ENCODE measurements at regions not wholly inside any gene's neighbourhood (a gene's known extent, or its start where the extent isn't known, plus 50 kb on each side); places are given as distances from the start of the nearest gene placed in this dataset.

DNA sequence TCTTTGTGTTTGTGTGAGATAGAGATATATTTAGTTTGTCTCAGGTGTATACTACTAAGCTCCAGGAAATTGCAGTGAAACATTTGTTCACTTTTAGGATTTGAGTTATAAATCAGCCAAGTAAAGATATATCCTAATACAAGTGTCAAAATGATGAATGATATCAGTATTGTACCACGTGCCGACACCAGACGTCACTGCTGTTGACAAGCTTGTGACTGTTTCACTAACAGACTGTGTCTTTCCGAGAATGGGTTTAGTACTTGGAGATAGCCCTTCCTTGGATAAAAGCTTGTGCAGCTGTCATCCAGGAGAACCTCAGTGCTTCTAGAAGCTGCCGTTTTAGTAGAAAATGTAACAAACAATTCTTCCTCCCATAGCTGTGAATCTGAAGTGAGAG is 343.3 kb downstream of the FBXO8 start:
- no peaks in the 10 kb centered on the region for H3K9me3 ChIP-seq (ENCODE audit: control insufficient read depth in 3 of 3, low read length in 3 of 3)
- no peaks in the 10 kb centered on the region for H3K27me3 ChIP-seq (ENCODE audit: control insufficient read depth in 3 of 3, insufficient read depth in 3 of 3, low read length in 3 of 3)
- no peak overlapping the region for H3K4me3 ChIP-seq (ENCODE audit: low read length in 3 of 3)
- H3K9ac ChIP-seq (ENCODE audit: low read depth in 1 of 3, low read length in 3 of 3): no peak overlapping the region
- no peak overlapping the region for H3K27ac ChIP-seq (ENCODE audit: low read depth, low read length)
- H3K4me1 ChIP-seq (ENCODE audit: control insufficient read depth in 3 of 3, insufficient read depth in 3 of 3, low read length in 3 of 3): no peaks in the 10 kb centered on the region
- H3K36me3 ChIP-seq (ENCODE audit: control insufficient read depth in 3 of 3, insufficient read depth in 3 of 3, low read length in 3 of 3): no peaks in the 10 kb centered on the region

DNA sequence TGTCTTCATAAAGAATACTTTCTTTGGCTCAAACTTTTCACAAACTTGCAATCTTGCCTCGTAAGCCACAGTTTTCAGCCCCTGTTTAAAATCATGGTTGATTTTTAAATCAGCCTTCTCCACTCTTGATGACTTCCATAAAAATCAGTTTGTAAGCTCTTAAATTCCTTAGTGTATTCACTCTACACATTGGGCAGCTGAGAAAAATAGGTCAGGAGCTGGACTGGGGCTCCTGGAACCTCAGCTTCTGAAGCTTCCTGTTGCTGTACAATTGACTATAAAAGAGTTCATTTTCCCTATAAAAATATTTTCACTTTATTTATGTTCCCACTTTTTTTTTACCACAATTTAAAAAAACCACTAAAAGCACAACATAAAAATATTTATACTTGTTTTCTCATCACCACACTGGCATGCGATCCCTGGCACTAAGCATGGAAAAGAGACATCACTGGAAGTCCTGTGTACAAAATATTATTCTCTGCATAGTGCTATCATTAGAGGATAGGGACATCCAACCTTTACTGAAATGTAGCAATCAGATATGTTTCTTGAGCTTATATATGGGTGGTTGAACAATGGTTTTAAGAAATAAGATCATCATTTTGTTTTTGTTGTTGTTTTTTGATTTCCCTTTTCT is 345.7 kb downstream of the FBXO8 start:
- no peak overlapping the region for H3K9ac ChIP-seq (ENCODE audit: low read depth in 1 of 3, low read length in 3 of 3)
- no peak overlapping the region for H3K4me3 ChIP-seq (ENCODE audit: low read length in 3 of 3)
- H3K9me3 ChIP-seq (ENCODE audit: control insufficient read depth in 3 of 3, low read length in 3 of 3): no peaks in the 10 kb centered on the region
- no peaks in the 10 kb centered on the region for H3K4me1 ChIP-seq (ENCODE audit: control insufficient read depth in 3 of 3, insufficient read depth in 3 of 3, low read length in 3 of 3)
- H3K27ac ChIP-seq (ENCODE audit: low read depth, low read length): no peak overlapping the region
- H3K36me3 ChIP-seq (ENCODE audit: control insufficient read depth in 3 of 3, insufficient read depth in 3 of 3, low read length in 3 of 3): no peaks in the 10 kb centered on the region
- H3K27me3 ChIP-seq (ENCODE audit: control insufficient read depth in 3 of 3, insufficient read depth in 3 of 3, low read length in 3 of 3): no peaks in the 10 kb centered on the region

DNA sequence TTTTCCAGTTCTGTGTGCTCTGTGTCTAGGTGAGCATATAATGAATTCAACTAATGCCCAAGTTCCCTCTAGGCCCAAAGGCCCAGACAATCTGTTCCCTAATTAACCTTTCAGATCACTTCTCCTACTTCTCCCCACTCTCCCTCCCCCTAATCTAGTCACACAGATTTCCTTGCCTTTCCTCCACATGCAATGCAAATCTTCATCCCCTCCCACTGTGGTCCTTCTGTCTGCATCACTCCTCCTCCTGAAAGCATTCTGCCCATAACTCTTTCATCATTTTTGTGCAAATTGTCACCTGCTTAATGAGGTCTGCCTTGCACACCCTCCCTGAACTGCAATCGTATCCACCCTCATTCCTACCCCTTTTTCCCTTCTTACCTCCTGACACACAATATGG is 346.6 kb downstream of the FBXO8 start:
- H3K9me3 ChIP-seq (ENCODE audit: control insufficient read depth in 3 of 3, low read length in 3 of 3): no peaks in the 10 kb centered on the region
- no peak overlapping the region for H3K4me3 ChIP-seq (ENCODE audit: low read length in 3 of 3)
- H3K36me3 ChIP-seq (ENCODE audit: control insufficient read depth in 3 of 3, insufficient read depth in 3 of 3, low read length in 3 of 3): no peaks in the 10 kb centered on the region
- no peak overlapping the region for H3K9ac ChIP-seq (ENCODE audit: low read depth in 1 of 3, low read length in 3 of 3)
- H3K27me3 ChIP-seq (ENCODE audit: control insufficient read depth in 3 of 3, insufficient read depth in 3 of 3, low read length in 3 of 3): no peaks in the 10 kb centered on the region
- no peaks in the 10 kb centered on the region for H3K4me1 ChIP-seq (ENCODE audit: control insufficient read depth in 3 of 3, insufficient read depth in 3 of 3, low read length in 3 of 3)
- no peak overlapping the region for H3K27ac ChIP-seq (ENCODE audit: low read depth, low read length)

DNA sequence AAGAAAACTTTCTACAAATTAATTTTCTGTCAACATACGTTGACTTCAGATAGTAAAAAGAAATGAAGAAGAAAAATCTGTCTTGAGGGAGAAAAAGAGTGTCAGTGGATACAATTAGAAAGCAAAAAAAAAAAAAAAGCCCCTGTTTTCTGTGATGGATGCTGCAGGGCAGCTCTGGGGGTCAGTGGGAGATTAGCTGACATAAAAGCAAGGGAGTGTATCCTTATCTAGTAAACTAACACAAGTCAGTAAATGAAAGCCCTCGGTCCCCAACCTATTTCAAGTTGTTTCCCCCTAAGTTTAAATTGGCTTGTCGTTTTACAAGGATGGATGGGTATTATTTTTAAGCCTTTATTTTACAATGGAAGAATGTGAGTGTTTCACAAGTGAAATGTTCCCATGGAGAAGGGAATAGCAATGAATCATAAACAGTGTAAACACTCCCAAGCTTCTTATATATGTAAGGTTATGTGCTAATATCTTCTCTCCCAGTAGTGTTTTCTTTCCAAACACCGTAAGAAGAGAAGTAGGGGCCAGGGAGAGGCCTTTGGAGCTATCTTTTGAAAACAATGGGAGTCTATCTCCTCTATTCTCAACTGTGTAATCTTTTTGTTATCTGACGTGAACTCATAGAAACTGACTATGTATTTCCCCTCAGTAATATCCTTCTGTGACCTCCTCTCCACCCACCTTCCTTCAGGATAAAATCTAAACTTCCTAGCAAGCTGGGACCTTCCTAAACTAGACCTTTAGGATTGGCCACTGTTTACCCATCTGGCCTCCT is 347.7 kb downstream of the FBXO8 start:
- no peak overlapping the region for H3K4me3 ChIP-seq (ENCODE audit: low read length in 3 of 3)
- H3K27ac ChIP-seq (ENCODE audit: low read depth, low read length): no peak overlapping the region
- no peaks in the 10 kb centered on the region for H3K9me3 ChIP-seq (ENCODE audit: control insufficient read depth in 3 of 3, low read length in 3 of 3)
- H3K4me1 ChIP-seq (ENCODE audit: control insufficient read depth in 3 of 3, insufficient read depth in 3 of 3, low read length in 3 of 3): no peaks in the 10 kb centered on the region
- H3K9ac ChIP-seq (ENCODE audit: low read depth in 1 of 3, low read length in 3 of 3): no peak overlapping the region
- no peaks in the 10 kb centered on the region for H3K27me3 ChIP-seq (ENCODE audit: control insufficient read depth in 3 of 3, insufficient read depth in 3 of 3, low read length in 3 of 3)
- H3K36me3 ChIP-seq (ENCODE audit: control insufficient read depth in 3 of 3, insufficient read depth in 3 of 3, low read length in 3 of 3): no peaks in the 10 kb centered on the region

DNA sequence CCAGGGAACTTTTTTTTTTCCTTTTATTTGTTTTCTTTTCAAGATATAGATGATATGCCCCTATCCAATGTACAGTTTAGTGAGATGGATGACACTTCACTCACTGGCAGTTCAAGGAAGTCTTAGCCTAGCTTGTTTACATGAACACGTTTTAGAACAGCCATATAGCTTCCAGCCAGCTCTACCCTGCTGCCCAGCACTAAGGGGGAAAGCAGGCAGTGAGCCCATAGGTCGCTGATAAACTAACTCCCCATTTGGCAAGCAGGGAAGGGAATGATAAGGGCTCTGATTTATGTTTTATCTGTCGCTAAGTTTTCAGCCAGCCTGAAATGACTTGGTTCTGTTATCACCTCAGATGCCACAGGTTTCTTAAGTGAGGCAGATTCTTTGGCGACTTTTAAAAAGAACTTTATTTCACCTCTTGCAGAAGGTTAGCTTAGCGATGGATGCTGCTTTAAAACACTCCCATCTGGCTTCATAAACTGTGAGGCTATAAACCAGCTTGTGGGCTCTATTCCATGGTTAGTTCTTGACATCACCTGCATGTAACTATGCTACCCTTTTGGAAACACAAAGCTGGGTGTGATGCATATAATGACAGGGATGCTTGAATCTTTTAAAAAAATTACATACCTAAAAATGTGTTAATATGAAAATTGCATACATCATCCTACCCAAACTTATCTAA is 348.4 kb downstream of the FBXO8 start:
- Histone ChIP-seq H3K9ac (ENCODE audit: low read depth in 1 of 3, low read length in 3 of 3) (no peak overlapping the region), H3K36me3 (ENCODE audit: control insufficient read depth in 3 of 3, insufficient read depth in 3 of 3, low read length in 3 of 3) (no peaks in the 10 kb centered on the region), H3K27me3 (ENCODE audit: control insufficient read depth in 3 of 3, insufficient read depth in 3 of 3, low read length in 3 of 3) (no peaks in the 10 kb centered on the region), H3K27ac (ENCODE audit: low read depth, low read length) (no peak overlapping the region), H3K4me1 (ENCODE audit: control insufficient read depth in 3 of 3, insufficient read depth in 3 of 3, low read length in 3 of 3) (no peaks in the 10 kb centered on the region), H3K4me3 (ENCODE audit: low read length in 3 of 3) (no peak overlapping the region), H3K9me3 (ENCODE audit: control insufficient read depth in 3 of 3, low read length in 3 of 3) (no peaks in the 10 kb centered on the region)

DNA sequence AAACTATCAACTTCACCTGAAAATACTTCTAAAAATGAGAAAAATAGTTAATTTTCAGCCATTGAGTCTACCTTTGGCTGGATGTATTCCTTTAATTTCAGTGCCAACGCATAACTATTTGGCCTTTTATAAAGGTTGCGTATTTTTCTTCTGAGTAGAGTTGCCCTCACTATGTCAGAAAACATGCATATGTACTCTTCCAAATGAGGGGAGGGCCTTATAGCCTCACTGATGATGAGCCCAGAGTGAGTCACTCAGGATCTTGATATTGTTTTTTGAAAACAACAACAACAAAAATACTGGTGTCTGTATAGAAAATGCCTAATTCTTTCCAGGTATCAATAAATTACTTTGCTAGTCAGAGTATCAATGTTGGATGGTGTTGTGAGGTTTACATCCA is 349.3 kb downstream of the FBXO8 start:
- Histone ChIP-seq H3K9ac (ENCODE audit: low read depth in 1 of 3, low read length in 3 of 3) (no peak overlapping the region), H3K4me3 (ENCODE audit: low read length in 3 of 3) (no peak overlapping the region), H3K27ac (ENCODE audit: low read depth, low read length) (no peak overlapping the region), H3K9me3 (ENCODE audit: control insufficient read depth in 3 of 3, low read length in 3 of 3) (no peaks in the 10 kb centered on the region), H3K4me1 (ENCODE audit: control insufficient read depth in 3 of 3, insufficient read depth in 3 of 3, low read length in 3 of 3) (no peaks in the 10 kb centered on the region), H3K36me3 (ENCODE audit: control insufficient read depth in 3 of 3, insufficient read depth in 3 of 3, low read length in 3 of 3) (no peaks in the 10 kb centered on the region), H3K27me3 (ENCODE audit: control insufficient read depth in 3 of 3, insufficient read depth in 3 of 3, low read length in 3 of 3) (no peaks in the 10 kb centered on the region)

DNA sequence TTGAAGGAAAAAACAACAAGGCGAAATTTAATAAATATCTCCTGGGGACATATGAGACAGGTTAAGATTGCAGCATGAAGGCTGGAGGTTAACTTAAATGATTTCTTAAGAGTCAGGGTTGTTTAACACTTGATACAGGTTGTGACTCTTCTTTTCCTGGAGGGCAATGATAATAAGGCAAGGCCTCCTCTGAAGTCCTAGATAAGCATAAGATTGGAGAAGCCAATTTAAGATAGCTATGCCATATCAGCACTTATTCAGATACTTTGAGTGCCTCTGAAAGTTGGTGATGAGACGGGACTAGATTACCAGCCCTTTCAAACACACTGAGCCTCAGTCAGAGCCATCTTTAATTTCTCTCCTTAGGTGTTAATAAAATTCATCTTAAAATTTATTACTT is 350.8 kb downstream of the FBXO8 start:
- Histone ChIP-seq H3K4me1 (ENCODE audit: control insufficient read depth in 3 of 3, insufficient read depth in 3 of 3, low read length in 3 of 3) (no peaks in the 10 kb centered on the region), H3K36me3 (ENCODE audit: control insufficient read depth in 3 of 3, insufficient read depth in 3 of 3, low read length in 3 of 3) (no peaks in the 10 kb centered on the region), H3K27ac (ENCODE audit: low read depth, low read length) (no peak overlapping the region), H3K27me3 (ENCODE audit: control insufficient read depth in 3 of 3, insufficient read depth in 3 of 3, low read length in 3 of 3) (no peaks in the 10 kb centered on the region), H3K4me3 (ENCODE audit: low read length in 3 of 3) (no peak overlapping the region), H3K9me3 (ENCODE audit: control insufficient read depth in 3 of 3, low read length in 3 of 3) (no peaks in the 10 kb centered on the region), H3K9ac (ENCODE audit: low read depth in 1 of 3, low read length in 3 of 3) (no peak overlapping the region)

DNA sequence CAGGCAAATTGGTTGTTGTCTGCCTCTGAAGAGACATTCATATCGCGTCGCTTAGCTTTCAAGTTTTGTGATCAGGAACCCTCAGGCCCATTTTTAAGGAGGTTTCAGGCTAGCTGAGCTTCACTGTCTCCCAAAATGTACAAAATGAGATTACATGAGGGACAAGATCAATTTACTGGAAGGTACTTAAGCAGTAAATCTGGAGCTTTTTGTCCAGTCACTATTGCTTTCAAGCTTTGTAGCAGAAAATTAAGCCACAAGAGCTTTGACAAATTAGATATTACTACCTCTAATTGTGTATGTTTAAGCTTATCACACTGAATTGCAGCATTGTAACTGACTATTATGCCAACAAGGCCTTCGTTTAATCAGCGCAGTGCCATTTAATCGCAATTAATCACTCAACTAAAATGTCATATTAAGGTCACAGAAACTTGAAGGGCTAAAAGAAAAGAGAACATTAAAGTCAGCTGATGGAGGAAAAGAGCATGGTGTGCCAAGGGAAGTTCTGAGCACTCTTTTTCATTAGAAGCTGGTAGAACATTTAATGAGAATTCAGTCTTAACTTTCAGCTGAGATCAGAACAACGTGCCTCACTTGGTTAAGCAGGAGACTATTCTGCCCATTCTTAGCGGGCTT is 353.0 kb downstream of the FBXO8 start:
- Histone ChIP-seq H3K4me1 (ENCODE audit: control insufficient read depth in 3 of 3, insufficient read depth in 3 of 3, low read length in 3 of 3) (no peaks in the 10 kb centered on the region), H3K36me3 (ENCODE audit: control insufficient read depth in 3 of 3, insufficient read depth in 3 of 3, low read length in 3 of 3) (no peaks in the 10 kb centered on the region), H3K9ac (ENCODE audit: low read depth in 1 of 3, low read length in 3 of 3) (no peak overlapping the region), H3K27me3 (ENCODE audit: control insufficient read depth in 3 of 3, insufficient read depth in 3 of 3, low read length in 3 of 3) (no peaks in the 10 kb centered on the region), H3K9me3 (ENCODE audit: control insufficient read depth in 3 of 3, low read length in 3 of 3) (no peaks in the 10 kb centered on the region), H3K4me3 (ENCODE audit: low read length in 3 of 3) (no peak overlapping the region), H3K27ac (ENCODE audit: low read depth, low read length) (no peak overlapping the region)

DNA sequence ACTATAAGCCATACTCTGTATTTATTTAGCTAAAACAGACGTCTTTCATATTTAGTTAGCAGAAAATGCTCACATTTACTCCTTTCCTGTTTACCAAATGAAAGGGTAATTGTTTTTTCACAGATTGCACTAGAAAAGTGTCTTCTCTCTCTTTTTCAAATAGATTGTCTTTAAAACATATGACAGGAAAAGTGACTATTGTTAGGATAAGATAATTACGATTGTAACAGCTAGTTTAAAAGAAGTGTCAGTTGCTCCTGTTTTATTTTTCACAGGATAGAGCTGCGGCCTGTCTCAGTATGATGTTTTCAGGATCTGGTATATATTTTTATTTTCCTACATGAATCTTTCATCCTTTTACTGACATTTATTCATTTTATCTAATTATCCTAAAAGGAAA is 353.5 kb downstream of the FBXO8 start:
- H3K9ac ChIP-seq (ENCODE audit: low read depth in 1 of 3, low read length in 3 of 3): no peak overlapping the region
- no peak overlapping the region for H3K27ac ChIP-seq (ENCODE audit: low read depth, low read length)
- no peaks in the 10 kb centered on the region for H3K9me3 ChIP-seq (ENCODE audit: control insufficient read depth in 3 of 3, low read length in 3 of 3)
- no peaks in the 10 kb centered on the region for H3K36me3 ChIP-seq (ENCODE audit: control insufficient read depth in 3 of 3, insufficient read depth in 3 of 3, low read length in 3 of 3)
- H3K4me3 ChIP-seq (ENCODE audit: low read length in 3 of 3): no peak overlapping the region
- H3K4me1 ChIP-seq (ENCODE audit: control insufficient read depth in 3 of 3, insufficient read depth in 3 of 3, low read length in 3 of 3): no peaks in the 10 kb centered on the region
- no peaks in the 10 kb centered on the region for H3K27me3 ChIP-seq (ENCODE audit: control insufficient read depth in 3 of 3, insufficient read depth in 3 of 3, low read length in 3 of 3)

DNA sequence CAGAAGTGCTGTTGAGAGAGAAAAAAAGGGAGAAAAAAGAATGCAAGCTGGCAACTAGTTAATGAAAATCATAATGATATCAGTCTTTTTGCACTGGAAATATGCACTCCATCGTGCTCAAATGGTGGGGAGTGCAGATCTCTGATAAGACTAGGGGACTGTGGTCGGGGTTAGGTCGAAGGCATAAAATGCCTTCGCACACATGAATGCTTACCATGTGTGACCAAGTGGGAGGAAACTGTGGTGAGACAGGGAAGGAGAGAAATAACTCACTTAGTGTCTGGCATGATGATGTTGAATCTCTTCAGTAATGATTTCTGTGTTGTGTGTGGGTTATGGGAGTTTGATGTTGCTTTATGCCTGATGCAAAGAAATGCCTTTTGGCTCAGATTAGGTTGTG is 358.9 kb downstream of the FBXO8 start:
- Histone ChIP-seq H3K4me1 (ENCODE audit: control insufficient read depth in 3 of 3, insufficient read depth in 3 of 3, low read length in 3 of 3) (no peaks in the 10 kb centered on the region), H3K36me3 (ENCODE audit: control insufficient read depth in 3 of 3, insufficient read depth in 3 of 3, low read length in 3 of 3) (no peaks in the 10 kb centered on the region), H3K9ac (ENCODE audit: low read depth in 1 of 3, low read length in 3 of 3) (no peak overlapping the region), H3K4me3 (ENCODE audit: low read length in 3 of 3) (no peak overlapping the region), H3K27ac (ENCODE audit: low read depth, low read length) (no peak overlapping the region), H3K9me3 (ENCODE audit: control insufficient read depth in 3 of 3, low read length in 3 of 3) (no peaks in the 10 kb centered on the region), H3K27me3 (ENCODE audit: control insufficient read depth in 3 of 3, insufficient read depth in 3 of 3, low read length in 3 of 3) (no peaks in the 10 kb centered on the region)
